ENCODE measurements at regions not wholly inside any gene's neighbourhood (a gene's known extent, or its start where the extent isn't known, plus 50 kb on each side); places are given as distances from the start of the nearest gene placed in this dataset.
A peak's percentile ranks its signal among the peaks of the same experiment; 100 is the strongest.
"Not testable (repeated sequence)": the region's sequence is repeated elsewhere in the genome, so short reads cannot be mapped to it uniquely, and the experiment has no call there.

DNA sequence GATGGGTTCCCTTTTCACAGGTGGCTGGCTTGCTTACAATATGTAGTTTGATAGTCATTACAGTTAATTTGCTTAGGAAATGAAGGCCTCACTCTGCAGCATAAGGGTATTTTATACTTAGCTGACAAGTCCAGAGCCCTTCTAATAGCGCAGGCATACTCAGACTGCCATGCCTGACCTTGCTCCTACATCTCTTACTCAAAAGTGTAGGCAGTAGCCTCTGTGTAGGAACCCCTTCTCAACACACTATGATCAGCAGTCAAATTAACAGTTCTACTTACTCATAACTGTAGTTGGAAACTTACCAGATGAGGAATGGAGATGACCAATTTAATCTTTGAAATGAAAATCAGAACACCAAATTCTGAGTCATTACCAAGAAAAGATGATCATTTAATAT is 373.5 kb downstream of the TBC1D32 start:
- H3K9me3 ChIP-seq (ENCODE audit: insufficient read depth, low read depth, low read length), result no peaks in the 10 kb centered on the region
- no peak overlapping the region for H3K9ac ChIP-seq (ENCODE audit: low read depth, low read length)
- no peaks in the 10 kb centered on the region for H3K27me3 ChIP-seq (ENCODE audit: insufficient read depth, low read length)
- H3K4me3 ChIP-seq (ENCODE audit: low read length), result no peak overlapping the region
- H3K4me1 ChIP-seq (ENCODE audit: insufficient read depth, low read length), result no peaks in the 10 kb centered on the region
- H3K36me3 ChIP-seq (ENCODE audit: insufficient read depth, low read depth, low read length), result no peaks in the 10 kb centered on the region
- H3K27ac ChIP-seq (ENCODE audit: low read length), result no peak overlapping the region

DNA sequence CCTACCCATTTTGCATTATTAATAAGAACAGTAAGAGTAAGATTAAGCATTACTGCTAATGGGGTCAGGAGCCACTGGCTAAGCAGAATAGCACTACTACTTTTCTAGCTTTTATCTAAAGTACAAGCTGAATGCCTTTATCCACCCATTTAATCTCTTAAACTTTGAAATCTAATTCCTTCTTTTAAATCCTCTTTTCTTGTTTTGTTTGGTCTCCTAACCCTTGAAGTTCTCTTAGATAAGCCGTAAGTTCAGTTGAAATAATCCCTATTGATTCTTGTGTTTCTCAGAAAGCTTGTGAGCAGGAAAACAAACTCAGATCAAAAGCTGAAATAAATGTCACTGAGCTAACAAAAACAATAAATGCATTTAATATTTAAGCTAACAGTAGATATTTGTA is 380.2 kb downstream of the TBC1D32 start:
- no peak overlapping the region for H3K4me3 ChIP-seq (ENCODE audit: low read length)
- no peaks in the 10 kb centered on the region for H3K4me1 ChIP-seq (ENCODE audit: insufficient read depth, low read length)
- no peak overlapping the region for H3K27ac ChIP-seq (ENCODE audit: low read length)
- no peak overlapping the region for H3K9ac ChIP-seq (ENCODE audit: low read depth, low read length)
- H3K27me3 ChIP-seq (ENCODE audit: insufficient read depth, low read length), result no peaks in the 10 kb centered on the region
- H3K36me3 ChIP-seq (ENCODE audit: insufficient read depth, low read depth, low read length), result no peaks in the 10 kb centered on the region
- H3K9me3 ChIP-seq (ENCODE audit: insufficient read depth, low read depth, low read length), result no peaks in the 10 kb centered on the region

DNA sequence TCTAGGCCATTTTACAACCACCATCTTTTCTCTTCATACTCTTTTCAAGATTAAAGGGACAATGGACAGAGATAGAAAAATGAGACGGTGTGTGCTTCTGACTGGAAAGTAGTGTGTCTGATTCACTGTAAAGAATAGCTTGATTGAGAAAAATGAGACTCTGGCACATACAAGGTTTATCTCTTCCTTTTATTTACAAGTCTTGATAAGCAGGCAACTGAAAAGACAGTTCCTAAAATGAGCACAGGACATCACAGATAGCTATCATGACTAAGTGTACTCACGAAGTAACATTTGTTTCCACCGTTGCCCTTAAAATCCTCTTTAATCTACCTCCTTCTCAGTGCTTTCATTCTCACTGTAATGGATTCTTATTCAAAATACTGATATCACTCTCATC is 383.0 kb downstream of the TBC1D32 start:
- Histone ChIP-seq H3K9me3 (ENCODE audit: insufficient read depth, low read depth, low read length) (no peaks in the 10 kb centered on the region), H3K4me1 (ENCODE audit: insufficient read depth, low read length) (no peaks in the 10 kb centered on the region), H3K36me3 (ENCODE audit: insufficient read depth, low read depth, low read length) (no peaks in the 10 kb centered on the region), H3K4me3 (ENCODE audit: low read length) (no peak overlapping the region), H3K9ac (ENCODE audit: low read depth, low read length) (no peak overlapping the region), H3K27me3 (ENCODE audit: insufficient read depth, low read length) (no peaks in the 10 kb centered on the region), H3K27ac (ENCODE audit: low read length) (no peak overlapping the region)

DNA sequence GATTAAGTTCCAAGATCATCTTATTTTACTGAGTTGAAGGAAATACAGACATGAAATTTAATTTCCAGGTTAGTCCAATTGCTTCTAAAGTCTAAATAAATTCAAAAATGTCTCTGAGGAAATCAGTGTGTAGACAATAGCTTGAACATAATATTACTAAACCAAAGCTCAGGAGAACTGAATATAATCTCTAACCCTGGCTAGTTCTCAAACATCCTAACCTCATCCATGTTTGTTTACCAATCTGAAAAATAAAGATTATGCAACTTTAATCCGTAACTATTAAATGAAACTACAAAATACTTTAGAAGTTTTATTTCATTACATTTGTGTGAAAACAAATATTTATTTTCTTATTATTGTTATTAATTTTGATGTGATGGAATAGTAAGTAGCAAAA is 387.2 kb downstream of the TBC1D32 start:
- no peaks in the 10 kb centered on the region for H3K9me3 ChIP-seq (ENCODE audit: insufficient read depth, low read depth, low read length)
- no peaks in the 10 kb centered on the region for H3K4me1 ChIP-seq (ENCODE audit: insufficient read depth, low read length)
- no peak overlapping the region for H3K27ac ChIP-seq (ENCODE audit: low read length)
- no peak overlapping the region for H3K9ac ChIP-seq (ENCODE audit: low read depth, low read length)
- H3K27me3 ChIP-seq (ENCODE audit: insufficient read depth, low read length), result no peaks in the 10 kb centered on the region
- H3K4me3 ChIP-seq (ENCODE audit: low read length), result no peak overlapping the region
- H3K36me3 ChIP-seq (ENCODE audit: insufficient read depth, low read depth, low read length), result no peaks in the 10 kb centered on the region

DNA sequence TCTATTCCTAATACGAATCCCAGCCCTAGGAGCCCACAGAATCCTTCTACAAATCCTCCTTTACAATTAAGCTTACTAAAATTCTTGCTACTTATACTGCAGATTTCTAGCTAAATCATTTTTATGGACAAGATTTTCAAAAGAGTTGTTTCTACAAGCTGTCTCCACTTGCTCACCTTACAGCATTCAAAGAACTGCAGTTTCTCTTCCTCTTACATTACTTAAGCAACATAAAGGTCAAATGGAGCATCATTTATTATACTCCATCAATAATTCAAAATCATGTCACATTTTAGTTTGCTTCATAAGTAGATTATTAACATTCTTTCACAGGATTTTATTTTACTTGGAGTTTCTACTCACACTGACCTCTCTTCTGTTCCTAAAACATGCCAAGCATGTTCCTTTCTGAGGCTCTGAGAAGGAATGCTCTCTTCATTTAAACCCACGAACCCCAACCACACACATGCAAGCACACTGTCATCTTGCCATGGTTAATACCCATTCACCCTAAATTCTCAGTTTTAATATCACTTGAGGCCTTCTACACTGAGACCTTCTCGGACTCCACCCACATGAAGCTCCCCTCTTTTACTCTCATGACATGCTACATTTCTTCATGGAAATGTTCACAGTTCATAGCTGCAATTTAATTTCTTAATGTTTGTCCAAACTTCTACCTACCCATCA is 388.2 kb downstream of the TBC1D32 start:
- H3K9me3 ChIP-seq (ENCODE audit: insufficient read depth, low read depth, low read length), result no peaks in the 10 kb centered on the region
- no peaks in the 10 kb centered on the region for H3K27me3 ChIP-seq (ENCODE audit: insufficient read depth, low read length)
- H3K4me3 ChIP-seq (ENCODE audit: low read length), result no peak overlapping the region
- no peak overlapping the region for H3K9ac ChIP-seq (ENCODE audit: low read depth, low read length)
- no peak overlapping the region for H3K27ac ChIP-seq (ENCODE audit: low read length)
- no peaks in the 10 kb centered on the region for H3K36me3 ChIP-seq (ENCODE audit: insufficient read depth, low read depth, low read length)
- H3K4me1 ChIP-seq (ENCODE audit: insufficient read depth, low read length), result no peaks in the 10 kb centered on the region

GRCh38 chr6:120938876-120939472 is 395.3 kb downstream of the TBC1D32 start:
- no peak overlapping the region for H3K4me3 ChIP-seq (ENCODE audit: low read length)
- H3K36me3 ChIP-seq (ENCODE audit: insufficient read depth, low read depth, low read length), result no peaks in the 10 kb centered on the region
- no peaks in the 10 kb centered on the region for H3K9me3 ChIP-seq (ENCODE audit: insufficient read depth, low read depth, low read length)
- no peak overlapping the region for H3K27ac ChIP-seq (ENCODE audit: low read length)
- H3K9ac ChIP-seq (ENCODE audit: low read depth, low read length), result no peak overlapping the region
- peaks cover 3% of the 10 kb centered on the region; the same call in 1 of the 2 replicates for H3K4me1 ChIP-seq (ENCODE audit: insufficient read depth, low read length)
- H3K27me3 ChIP-seq (ENCODE audit: insufficient read depth, low read length), result no peaks in the 10 kb centered on the region

DNA sequence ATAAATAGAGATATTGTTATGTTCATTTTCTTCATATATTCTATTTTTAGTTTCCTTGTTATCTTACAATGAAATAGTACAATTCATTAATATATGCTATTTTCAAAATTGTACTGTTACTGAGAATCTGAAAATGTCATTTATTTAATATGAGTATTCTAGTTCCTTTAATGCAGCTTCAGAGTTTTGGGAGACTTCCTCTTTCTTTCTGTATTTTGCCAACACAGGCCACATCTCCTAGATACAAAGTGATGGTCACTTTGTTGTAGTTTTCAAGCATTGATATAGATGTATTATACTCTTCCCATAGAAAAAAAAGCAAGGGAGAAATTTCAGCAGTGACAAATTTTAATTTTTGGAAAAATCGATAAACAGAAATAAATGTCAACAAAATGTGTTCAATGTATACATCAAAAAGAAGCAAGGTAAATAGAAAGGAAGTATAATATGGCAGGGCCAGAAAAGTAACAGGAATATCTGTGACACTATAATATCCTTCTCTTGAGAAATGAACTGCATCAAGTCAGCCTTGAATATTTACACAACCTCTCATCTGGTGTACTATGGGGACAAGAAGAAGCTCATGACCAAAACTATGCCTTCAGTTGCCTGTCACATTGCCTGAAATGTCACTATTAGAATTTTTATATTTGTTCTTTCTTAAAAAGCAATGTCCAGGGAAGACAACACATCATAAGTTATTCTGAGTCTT is 396.0 kb downstream of the TBC1D32 start:
- Histone ChIP-seq H3K9ac (ENCODE audit: low read depth, low read length) (no peak overlapping the region), H3K4me3 (ENCODE audit: low read length) (no peak overlapping the region)

DNA sequence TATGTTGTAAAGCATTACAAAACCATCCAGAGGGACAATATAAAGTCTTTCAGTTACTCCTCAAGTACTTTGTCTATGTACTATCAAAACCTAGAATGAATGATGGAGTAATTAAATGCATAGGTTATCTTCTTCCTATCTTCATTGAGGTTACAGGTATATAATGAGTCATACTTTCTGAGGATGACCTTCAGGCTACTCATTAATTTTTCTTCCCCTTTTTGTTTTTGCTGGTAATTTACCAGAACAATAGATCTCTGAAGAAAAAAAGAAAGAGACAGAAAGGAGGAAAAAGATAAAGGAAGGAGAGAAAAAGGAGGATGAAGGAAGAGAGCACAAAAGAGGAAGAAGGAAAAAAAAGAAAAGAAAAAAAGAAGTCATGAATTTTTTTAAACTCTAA is 398.4 kb downstream of the TBC1D32 start:
- Histone ChIP-seq H3K9me3 (ENCODE audit: insufficient read depth, low read depth, low read length) (no peaks in the 10 kb centered on the region), H3K9ac (ENCODE audit: low read depth, low read length) (no peak overlapping the region), H3K36me3 (ENCODE audit: insufficient read depth, low read depth, low read length) (no peaks in the 10 kb centered on the region), H3K4me3 (ENCODE audit: low read length) (no peak overlapping the region), H3K4me1 (ENCODE audit: insufficient read depth, low read length) (peaks cover 22% of the 10 kb centered on the region), H3K27ac (ENCODE audit: low read length) (no peak overlapping the region), H3K27me3 (ENCODE audit: insufficient read depth, low read length) (peaks cover 10% of the 10 kb centered on the region; the same call in 1 of the 2 replicates)

More for the DNA sequence above, 396.0 kb downstream of the TBC1D32 start:
- H3K4me1 ChIP-seq (ENCODE audit: insufficient read depth, low read length), result peaks cover 3% of the 10 kb centered on the region; the same call in 1 of the 2 replicates
- no peaks in the 10 kb centered on the region for H3K9me3 ChIP-seq (ENCODE audit: insufficient read depth, low read depth, low read length)
- no peaks in the 10 kb centered on the region for H3K36me3 ChIP-seq (ENCODE audit: insufficient read depth, low read depth, low read length)
- no peaks in the 10 kb centered on the region; the same call in 1 of the 2 replicates for H3K27me3 ChIP-seq (ENCODE audit: insufficient read depth, low read length)
- no peak overlapping the region for H3K27ac ChIP-seq (ENCODE audit: low read length)

GRCh38 chr6:120935016-120935415 is 399.3 kb downstream of the TBC1D32 start:
- Histone ChIP-seq H3K27ac (ENCODE audit: low read length) (no peak overlapping the region), H3K36me3 (ENCODE audit: insufficient read depth, low read depth, low read length) (no peaks in the 10 kb centered on the region), H3K9ac (ENCODE audit: low read depth, low read length) (no peak overlapping the region), H3K9me3 (ENCODE audit: insufficient read depth, low read depth, low read length) (no peaks in the 10 kb centered on the region), H3K27me3 (ENCODE audit: insufficient read depth, low read length) (peaks cover 12% of the 10 kb centered on the region; the same call in 1 of the 2 replicates), H3K4me1 (ENCODE audit: insufficient read depth, low read length) (peaks cover 25% of the 10 kb centered on the region), H3K4me3 (ENCODE audit: low read length) (no peak overlapping the region)

GRCh38 chr6:120931520-120932180 is 402.6 kb downstream of the TBC1D32 start:
- H3K36me3 ChIP-seq (ENCODE audit: insufficient read depth, low read depth, low read length); H3K27ac ChIP-seq (ENCODE audit: low read length); H3K9me3 ChIP-seq (ENCODE audit: insufficient read depth, low read depth, low read length): not testable (repeated sequence)
- peaks cover 25% of the 10 kb centered on the region for H3K4me1 ChIP-seq (ENCODE audit: insufficient read depth, low read length)
- H3K4me3 ChIP-seq (ENCODE audit: low read length), result peak overlapping the region; percentile 60
- peak overlapping the region; percentile 48; the same call in 1 of the 2 replicates for H3K9ac ChIP-seq (ENCODE audit: low read depth, low read length)
- peaks cover 12% of the 10 kb centered on the region; the same call in 1 of the 2 replicates for H3K27me3 ChIP-seq (ENCODE audit: insufficient read depth, low read length)

DNA sequence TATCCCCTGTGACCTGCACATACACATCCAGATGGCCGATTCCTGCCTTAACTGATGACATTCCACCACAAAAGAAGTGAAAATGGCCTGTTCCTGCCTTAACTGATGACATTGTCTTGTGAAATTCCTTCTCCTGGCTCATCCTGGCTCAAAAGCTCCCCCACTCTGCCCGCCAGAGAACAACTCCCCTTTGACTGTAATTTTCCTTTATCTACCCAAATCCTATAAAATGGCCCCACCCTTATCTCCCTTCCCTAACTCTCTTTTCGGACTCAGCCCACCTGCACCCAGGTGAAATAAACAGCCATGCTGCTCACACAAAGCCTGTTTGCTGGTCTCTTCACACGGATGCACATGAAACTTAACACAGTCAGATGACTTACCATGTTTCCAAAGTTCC is 403.8 kb downstream of the TBC1D32 start:
- peaks cover 12% of the 10 kb centered on the region; the same call in 1 of the 2 replicates for H3K27me3 ChIP-seq (ENCODE audit: insufficient read depth, low read length)
- H3K36me3 ChIP-seq (ENCODE audit: insufficient read depth, low read depth, low read length); H3K9me3 ChIP-seq (ENCODE audit: insufficient read depth, low read depth, low read length); H3K4me3 ChIP-seq (ENCODE audit: low read length); H3K9ac ChIP-seq (ENCODE audit: low read depth, low read length); H3K27ac ChIP-seq (ENCODE audit: low read length): not testable (repeated sequence)
- H3K4me1 ChIP-seq (ENCODE audit: insufficient read depth, low read length), result peaks cover 25% of the 10 kb centered on the region
